ENCODE measurements at regions not wholly inside any gene's neighbourhood (a gene's known extent, or its start where the extent isn't known, plus 50 kb on each side); places are given as distances from the start of the nearest gene placed in this dataset.

GRCh38 chr2:144595686-144596072 is 75.8 kb upstream of the ZEB2 start:
- FAIRE-seq, result no peak

DNA sequence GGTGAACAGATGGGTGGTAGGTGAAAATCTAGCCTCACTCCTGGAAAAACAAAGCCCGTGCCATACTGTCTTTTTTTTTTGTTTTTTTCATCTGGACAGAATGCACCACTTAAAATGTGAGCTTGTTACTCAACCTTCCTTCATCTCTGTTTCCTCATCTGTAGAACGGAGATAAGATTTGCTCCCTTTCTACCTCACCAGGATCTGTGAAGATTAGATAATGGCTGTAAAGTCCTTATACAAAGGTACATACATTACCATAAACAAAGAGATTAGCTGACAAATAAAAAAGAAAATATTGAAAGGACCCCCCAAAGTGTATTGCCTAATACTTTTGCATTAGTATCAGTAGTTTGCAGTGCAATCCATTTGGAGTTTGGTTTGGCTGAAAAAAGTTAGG is 75.4 kb upstream of the ZEB2 start:
- no peak for FAIRE-seq

DNA sequence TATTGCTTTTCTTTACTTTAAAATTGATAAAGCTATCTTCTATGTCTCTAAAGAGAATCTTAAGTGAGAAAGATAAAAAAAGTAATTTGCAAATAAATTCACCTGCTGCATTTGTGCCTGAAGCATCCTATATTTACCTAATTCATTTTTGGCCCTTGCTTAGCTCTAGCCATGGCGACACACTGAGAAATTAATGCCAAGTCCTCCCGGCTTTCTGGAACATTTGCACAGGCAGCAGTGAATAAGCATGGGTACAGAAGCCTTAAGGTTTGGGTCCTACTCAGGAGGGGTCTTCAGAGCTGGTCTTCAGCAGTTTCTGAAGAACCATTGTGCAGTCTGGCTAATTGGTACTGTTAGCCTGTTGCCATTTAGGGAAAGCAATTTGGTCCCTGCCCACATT is 73.9 kb upstream of the ZEB2 start:
- FAIRE-seq, result no peak

- no peak for FAIRE-seq
Observed at GRCh38 chr2:144592500-144593256, 72.8 kb upstream of the ZEB2 start.

GRCh38 chr2:144587306-144587705 is 67.4 kb upstream of the ZEB2 start:
- FAIRE-seq, result no peak

DNA sequence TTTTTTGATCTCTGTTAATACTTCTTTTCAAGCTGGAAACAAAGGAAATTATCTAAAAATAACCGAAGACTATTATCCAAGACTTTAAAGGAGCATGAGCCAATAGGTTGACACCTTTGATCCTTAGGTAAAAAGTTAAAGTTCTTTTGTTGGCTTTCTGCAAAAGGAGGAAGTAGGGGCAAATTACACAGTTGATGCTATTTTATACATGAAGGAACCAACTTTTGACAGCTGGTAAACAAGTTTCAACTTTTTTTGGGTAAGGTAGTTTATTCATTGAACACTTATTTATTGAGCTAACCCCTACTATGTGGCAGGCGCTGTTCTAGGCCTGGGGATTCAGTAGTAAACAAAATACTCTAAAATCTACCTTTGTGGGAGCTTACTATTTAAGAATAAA is 66.6 kb upstream of the ZEB2 start:
- FAIRE-seq, result no peak

- no peak for FAIRE-seq
Observed at GRCh38 chr2:144583741-144584453, 64.0 kb upstream of the ZEB2 start.

GRCh38 chr2:144583381-144583729 is 63.4 kb upstream of the ZEB2 start:
- no peak for FAIRE-seq

DNA sequence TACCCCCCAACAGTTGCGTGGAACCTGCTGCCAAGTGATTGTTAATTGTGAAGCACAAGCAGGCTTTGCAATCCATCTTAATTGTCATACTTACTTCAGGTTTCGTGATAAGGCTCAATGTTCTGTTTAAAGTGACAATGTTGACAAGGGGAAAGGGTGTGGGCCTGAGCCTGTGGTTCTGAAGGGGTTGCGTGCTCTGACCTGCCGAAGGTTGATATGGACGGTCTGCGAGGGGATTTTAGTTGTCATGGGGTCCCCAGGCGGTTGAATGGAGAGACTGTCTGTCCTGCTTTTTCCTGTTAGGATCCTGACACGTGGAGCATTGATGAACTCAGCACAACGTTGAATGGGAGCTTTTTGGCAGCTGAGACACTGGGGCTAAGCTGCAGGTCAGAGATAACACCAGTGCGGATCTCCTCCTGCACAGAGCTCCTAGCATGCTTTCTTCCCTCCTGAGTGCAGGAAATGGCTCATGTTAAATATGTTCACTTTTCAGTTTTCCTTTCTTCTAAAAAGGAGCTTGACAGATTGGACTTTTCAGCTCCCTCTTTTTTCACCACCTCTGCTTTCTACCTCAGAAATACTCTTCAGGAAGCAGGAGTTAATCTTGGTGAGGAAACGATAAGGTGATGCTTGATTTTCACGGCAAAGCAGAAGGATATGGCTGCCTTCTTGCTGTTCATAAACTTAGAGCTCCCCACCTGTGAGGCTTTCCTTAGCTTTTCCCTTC is 62.9 kb upstream of the ZEB2 start:
- no peak for FAIRE-seq

DNA sequence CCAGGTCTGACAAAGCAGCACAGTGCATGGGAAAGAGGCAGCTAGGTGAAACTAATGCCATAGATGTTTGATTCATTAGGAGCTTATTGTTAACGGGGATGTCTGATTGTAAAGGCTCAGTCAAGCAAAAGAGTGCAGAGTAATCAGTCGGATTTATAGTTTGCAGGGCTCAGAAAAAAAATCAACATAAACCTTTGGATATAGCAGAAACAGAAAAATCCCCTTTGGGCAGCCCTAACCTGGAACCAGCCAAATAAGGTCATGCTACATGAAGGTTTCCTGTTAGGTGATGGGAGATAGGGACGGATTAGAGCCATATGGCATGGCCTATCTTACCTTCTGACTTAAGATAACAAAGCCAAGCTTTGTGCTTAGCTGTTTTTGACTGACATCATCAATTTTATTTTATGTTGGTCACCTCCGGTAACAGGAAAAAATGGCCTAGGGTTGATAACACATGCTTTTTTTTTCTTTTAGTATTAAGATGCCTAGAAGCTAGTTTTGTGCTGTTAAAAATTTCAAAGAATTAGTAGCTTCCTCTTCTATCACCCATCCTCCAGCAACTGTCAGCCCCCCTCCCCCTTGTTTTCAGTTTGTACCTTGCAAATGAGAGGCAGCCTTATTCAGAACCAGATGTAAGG is 60.7 kb upstream of the ZEB2 start:
- no peak for FAIRE-seq

GRCh38 chr2:144579556-144579955 is 59.6 kb upstream of the ZEB2 start:
- no peak for FAIRE-seq

DNA sequence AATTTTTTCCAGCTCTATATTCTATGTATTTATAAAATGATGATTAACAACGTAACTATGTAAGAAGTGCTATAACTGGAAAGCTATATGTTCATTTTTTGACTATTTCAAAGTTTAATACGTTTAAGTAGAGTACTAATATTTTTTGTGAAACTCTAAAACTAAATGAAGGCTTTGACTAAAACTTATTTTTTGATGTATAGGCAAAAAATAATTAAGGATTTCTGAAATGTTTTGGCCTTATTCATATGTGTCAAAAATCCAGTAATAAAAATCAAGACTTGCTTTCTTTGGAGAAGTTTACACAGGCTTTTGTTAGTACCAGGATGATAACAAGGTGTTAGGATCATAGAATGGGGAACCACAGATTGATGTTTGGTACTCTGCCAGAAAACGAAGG is 58.2 kb upstream of the ZEB2 start:
- no peak for FAIRE-seq

GRCh38 chr2:144572977-144573376 is 53.1 kb upstream of the ZEB2 start:
- FAIRE-seq, result no peak

- no peak for FAIRE-seq
Observed at GRCh38 chr2:144571770-144572169, 51.9 kb upstream of the ZEB2 start.

DNA sequence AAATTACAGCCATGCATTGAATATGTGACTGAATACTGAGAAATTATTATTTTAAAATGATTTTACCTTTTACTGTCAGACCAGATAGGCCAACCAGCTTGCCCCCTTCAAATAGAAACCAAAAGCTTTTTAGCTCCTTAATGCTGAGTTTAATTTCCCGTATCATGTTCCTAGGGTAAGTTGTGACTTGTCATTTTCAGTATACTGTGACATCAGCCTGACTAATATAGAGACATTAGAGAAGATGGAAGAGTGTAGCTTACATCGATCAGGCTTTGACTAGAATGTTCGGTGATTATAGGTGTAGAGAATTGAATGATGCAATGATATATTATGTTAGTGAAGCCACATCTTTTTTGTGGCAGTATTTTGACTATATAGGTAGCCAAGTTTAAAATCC is 50.6 kb upstream of the ZEB2 start:
- FAIRE-seq, result no peak

Data from G401.6 (cell line).